ENCODE measurements at regions not wholly inside any gene's neighbourhood (a gene's known extent, or its start where the extent isn't known, plus 50 kb on each side); places are given as distances from the start of the nearest gene placed in this dataset.

- TF ChIP-seq TAF1 (IDR thresholded peaks at IDR 0.05; ENCODE audit: borderline replicate concordance, low read depth, low read length) (no peak), POLR2AphosphoS5 (IDR thresholded peaks at IDR 0.05; ENCODE audit: low read depth, low read length) (no peak), POLR2A (IDR thresholded peaks at IDR 0.05; ENCODE audit: low read depth, low read length) (no peak)
- FAIRE-seq (no peak), DNase-seq (ENCODE audit: insufficient read length) (no peak)
Measured at GRCh38 chr5:5950658-5951057, 427.7 kb downstream of the MED10 start.

- TF ChIP-seq TAF1 (IDR thresholded peaks at IDR 0.05; ENCODE audit: borderline replicate concordance, low read depth, low read length) = no peak
- DNase-seq (ENCODE audit: insufficient read length) (no peak), FAIRE-seq (no peak)
Measured at GRCh38 chr5:5941486-5941885, 436.9 kb downstream of the MED10 start.

GRCh38 chr5:5939759-5940370, 438.5 kb downstream of the MED10 start:
- FAIRE-seq = no peak

GRCh38 chr5:5933651-5934050, 444.7 kb downstream of the MED10 start:
- TF ChIP-seq TAF1 (IDR thresholded peaks at IDR 0.05; ENCODE audit: borderline replicate concordance, low read depth, low read length) = no peak
- TF ChIP-seq POLR2A (IDR thresholded peaks at IDR 0.05; ENCODE audit: low read depth, low read length) = no peak
- TF ChIP-seq POLR2AphosphoS5 (IDR thresholded peaks at IDR 0.05; ENCODE audit: low read depth, low read length) = no peak
- FAIRE-seq (no peak), DNase-seq (ENCODE audit: insufficient read length) (no peak)

More at GRCh38 chr5:5939759-5940370, 438.5 kb downstream of the MED10 start:
- TF ChIP-seq POLR2AphosphoS5 (IDR thresholded peaks at IDR 0.05; ENCODE audit: low read depth, low read length) = no peak
- no peak for TF ChIP-seq TAF1 (IDR thresholded peaks at IDR 0.05; ENCODE audit: borderline replicate concordance, low read depth, low read length)
- no peak for TF ChIP-seq POLR2A (IDR thresholded peaks at IDR 0.05; ENCODE audit: low read depth, low read length)
- no peak for DNase-seq (ENCODE audit: insufficient read length)

GRCh38 chr5:5932824-5933223, 445.5 kb downstream of the MED10 start:
- no peak for DNase-seq (ENCODE audit: insufficient read length)
- FAIRE-seq = no peak
- no peak for TF ChIP-seq TAF1 (IDR thresholded peaks at IDR 0.05; ENCODE audit: borderline replicate concordance, low read depth, low read length)
- no peak for TF ChIP-seq POLR2AphosphoS5 (IDR thresholded peaks at IDR 0.05; ENCODE audit: low read depth, low read length)
- no peak for TF ChIP-seq POLR2A (IDR thresholded peaks at IDR 0.05; ENCODE audit: low read depth, low read length)

GRCh38 chr5:5930561-5930960, 447.8 kb downstream of the MED10 start:
- DNase-seq (ENCODE audit: insufficient read length) = no peak
- FAIRE-seq = no peak
- TF ChIP-seq TAF1 (IDR thresholded peaks at IDR 0.05; ENCODE audit: borderline replicate concordance, low read depth, low read length) (no peak), POLR2AphosphoS5 (IDR thresholded peaks at IDR 0.05; ENCODE audit: low read depth, low read length) (no peak), POLR2A (IDR thresholded peaks at IDR 0.05; ENCODE audit: low read depth, low read length) (no peak)

GRCh38 chr5:5929291-5930020, 448.9 kb downstream of the MED10 start:
- DNase-seq (ENCODE audit: insufficient read length) = no peak
- no peak for FAIRE-seq
- TF ChIP-seq POLR2A (IDR thresholded peaks at IDR 0.05; ENCODE audit: low read depth, low read length) = no peak
- no peak for TF ChIP-seq TAF1 (IDR thresholded peaks at IDR 0.05; ENCODE audit: borderline replicate concordance, low read depth, low read length)
- TF ChIP-seq POLR2AphosphoS5 (IDR thresholded peaks at IDR 0.05; ENCODE audit: low read depth, low read length) = no peak

GRCh38 chr5:5925191-5925590, 453.2 kb downstream of the MED10 start:
- TF ChIP-seq POLR2AphosphoS5 (IDR thresholded peaks at IDR 0.05; ENCODE audit: low read depth, low read length) (no peak), POLR2A (IDR thresholded peaks at IDR 0.05; ENCODE audit: low read depth, low read length) (no peak), TAF1 (IDR thresholded peaks at IDR 0.05; ENCODE audit: borderline replicate concordance, low read depth, low read length) (no peak)
- no peak for FAIRE-seq
- DNase-seq (ENCODE audit: insufficient read length) = no peak

GRCh38 chr5:5919411-5919810, 458.9 kb downstream of the MED10 start:
- TF ChIP-seq POLR2AphosphoS5 (IDR thresholded peaks at IDR 0.05; ENCODE audit: low read depth, low read length) = no peak
- no peak for TF ChIP-seq TAF1 (IDR thresholded peaks at IDR 0.05; ENCODE audit: borderline replicate concordance, low read depth, low read length)
- TF ChIP-seq POLR2A (IDR thresholded peaks at IDR 0.05; ENCODE audit: low read depth, low read length) = no peak
- DNase-seq (ENCODE audit: insufficient read length) (no peak), FAIRE-seq (no peak)

GRCh38 chr5:5906778-5907177, 471.6 kb downstream of the MED10 start:
- FAIRE-seq (no peak), DNase-seq (ENCODE audit: insufficient read length) (no peak)
- TF ChIP-seq TAF1 (IDR thresholded peaks at IDR 0.05; ENCODE audit: borderline replicate concordance, low read depth, low read length) = no peak
- TF ChIP-seq POLR2AphosphoS5 (IDR thresholded peaks at IDR 0.05; ENCODE audit: low read depth, low read length) = no peak
- no peak for TF ChIP-seq POLR2A (IDR thresholded peaks at IDR 0.05; ENCODE audit: low read depth, low read length)

- DNase-seq (ENCODE audit: insufficient read length) (no peak), FAIRE-seq (no peak)
- TF ChIP-seq POLR2AphosphoS5 (IDR thresholded peaks at IDR 0.05; ENCODE audit: low read depth, low read length) = no peak
- no peak for TF ChIP-seq POLR2A (IDR thresholded peaks at IDR 0.05; ENCODE audit: low read depth, low read length)
- no peak for TF ChIP-seq TAF1 (IDR thresholded peaks at IDR 0.05; ENCODE audit: borderline replicate concordance, low read depth, low read length)
Measured at GRCh38 chr5:5905186-5905585, 473.2 kb downstream of the MED10 start.

GRCh38 chr5:5904113-5904512, 474.2 kb downstream of the MED10 start:
- no peak for FAIRE-seq

More at GRCh38 chr5:5904113-5904512, 474.2 kb downstream of the MED10 start:
- DNase-seq (ENCODE audit: insufficient read length) = no peak
- TF ChIP-seq POLR2A (IDR thresholded peaks at IDR 0.05; ENCODE audit: low read depth, low read length) = no peak
- no peak for TF ChIP-seq POLR2AphosphoS5 (IDR thresholded peaks at IDR 0.05; ENCODE audit: low read depth, low read length)
- no peak for TF ChIP-seq TAF1 (IDR thresholded peaks at IDR 0.05; ENCODE audit: borderline replicate concordance, low read depth, low read length)

Data from GM12892 (cell line).